Left ventricle myocardium inferior (tissue), 1 donor: ENCODE measurements at regions not wholly inside any gene's neighbourhood (a gene's known extent, or its start where the extent isn't known, plus 50 kb on each side); places are given as distances from the start of the nearest gene placed in this dataset.

ENCODE experiments used
- DNase-seq: peaks from one replicate; pipeline ENCODE4 v3.0.0-alpha.2; 2020
- H3K27ac ChIP-seq: fragments of 200-600 bp; replicated peaks from 2 replicates; pipeline ENCODE4 v1.8.0; 2021
- H3K27me3 ChIP-seq: fragments of 200-600 bp; 2 replicates; pipeline ENCODE4 v1.8.0; 2021; ENCODE audit warnings: low read depth
- H3K36me3 ChIP-seq: fragments of 200-600 bp; 2 replicates; pipeline ENCODE4 v1.8.0; 2021
- H3K4me1 ChIP-seq: fragments of 200-600 bp; 2 replicates; pipeline ENCODE4 v1.8.0; 2021
- H3K4me3 ChIP-seq: fragments of 200-600 bp; 2 replicates; pipeline ENCODE4 v1.8.0; 2021; ENCODE audit warnings: mild to moderate bottlenecking, moderate library complexity
- H3K9me3 ChIP-seq: fragments of 200-600 bp; replicated peaks from 2 replicates; pipeline ENCODE4 v1.8.0; 2021
- intact Hi-C: fragments of 100-400 bp; cut with micrococcal nuclease; formaldehyde crosslinking; loops from one replicate; pipeline ENCODE4 v1.11.0; 2022
- TF ChIP-seq, protein P1 (sequence below): fragments of 200-600 bp; IDR thresholded peaks from 2 replicates; pipeline ENCODE4 v1.8.0; 2021; ENCODE audit warnings: antibody characterized with exemption, mild to moderate bottlenecking, borderline replicate concordance
- donor health status: DM: no; HTN: yes; CAD: no; lungs with severe emphysema.

DNA sequence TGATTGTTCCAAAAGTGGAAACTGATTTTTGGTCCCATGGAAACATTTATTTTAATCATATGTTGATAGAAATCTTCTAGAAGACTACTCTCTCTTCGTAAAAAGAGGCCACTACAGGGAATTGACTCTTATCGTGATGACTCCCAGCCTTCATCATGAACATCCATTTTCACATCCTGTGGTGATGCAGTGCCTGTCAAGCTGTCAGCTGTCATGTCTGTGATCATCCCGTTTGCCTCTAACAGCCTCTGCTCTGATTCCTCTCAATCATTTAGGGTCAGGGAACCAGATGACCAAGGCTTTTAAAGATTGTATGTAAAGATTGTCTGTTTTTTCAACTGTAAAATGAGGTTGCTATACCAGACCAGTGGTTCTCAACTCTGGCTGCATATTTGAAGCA is 419.0 kb upstream of the MGAT4C start:
- Histone ChIP-seq H3K36me3 (no peaks in the 10 kb centered on the region), H3K4me3 (no peak overlapping the region), H3K9me3 (peaks cover 3% of the 10 kb centered on the region), H3K27me3 (no peaks in the 10 kb centered on the region), H3K27ac (no peak overlapping the region), H3K4me1 (no peaks in the 10 kb centered on the region)
- intact Hi-C loops, result no loop called here
- TF ChIP-seq, protein P1, sequence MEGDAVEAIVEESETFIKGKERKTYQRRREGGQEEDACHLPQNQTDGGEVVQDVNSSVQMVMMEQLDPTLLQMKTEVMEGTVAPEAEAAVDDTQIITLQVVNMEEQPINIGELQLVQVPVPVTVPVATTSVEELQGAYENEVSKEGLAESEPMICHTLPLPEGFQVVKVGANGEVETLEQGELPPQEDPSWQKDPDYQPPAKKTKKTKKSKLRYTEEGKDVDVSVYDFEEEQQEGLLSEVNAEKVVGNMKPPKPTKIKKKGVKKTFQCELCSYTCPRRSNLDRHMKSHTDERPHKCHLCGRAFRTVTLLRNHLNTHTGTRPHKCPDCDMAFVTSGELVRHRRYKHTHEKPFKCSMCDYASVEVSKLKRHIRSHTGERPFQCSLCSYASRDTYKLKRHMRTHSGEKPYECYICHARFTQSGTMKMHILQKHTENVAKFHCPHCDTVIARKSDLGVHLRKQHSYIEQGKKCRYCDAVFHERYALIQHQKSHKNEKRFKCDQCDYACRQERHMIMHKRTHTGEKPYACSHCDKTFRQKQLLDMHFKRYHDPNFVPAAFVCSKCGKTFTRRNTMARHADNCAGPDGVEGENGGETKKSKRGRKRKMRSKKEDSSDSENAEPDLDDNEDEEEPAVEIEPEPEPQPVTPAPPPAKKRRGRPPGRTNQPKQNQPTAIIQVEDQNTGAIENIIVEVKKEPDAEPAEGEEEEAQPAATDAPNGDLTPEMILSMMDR, result no peak
- no peak for DNase-seq

DNA sequence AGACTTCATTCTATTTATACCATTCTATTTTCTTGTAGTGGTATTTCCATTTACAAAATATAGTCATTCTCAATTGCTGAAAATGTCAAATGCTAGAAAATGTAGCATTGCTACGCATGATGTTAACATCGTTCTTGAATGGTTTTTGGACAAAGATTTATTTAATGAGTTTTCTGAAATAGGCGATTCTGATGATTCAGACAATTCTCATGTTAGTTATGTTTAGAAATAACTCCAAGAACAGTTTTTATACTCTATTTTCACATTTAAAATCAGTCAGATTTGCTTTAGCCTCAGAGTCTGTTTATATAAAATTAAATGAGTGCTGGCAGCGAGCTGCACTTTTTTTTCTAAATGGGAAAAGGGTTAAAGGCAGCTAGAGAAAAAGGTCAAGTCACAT is 414.8 kb upstream of the MGAT4C start:
- TF ChIP-seq, protein P1, result no peak
- intact Hi-C loops, result no loop called here

DNA sequence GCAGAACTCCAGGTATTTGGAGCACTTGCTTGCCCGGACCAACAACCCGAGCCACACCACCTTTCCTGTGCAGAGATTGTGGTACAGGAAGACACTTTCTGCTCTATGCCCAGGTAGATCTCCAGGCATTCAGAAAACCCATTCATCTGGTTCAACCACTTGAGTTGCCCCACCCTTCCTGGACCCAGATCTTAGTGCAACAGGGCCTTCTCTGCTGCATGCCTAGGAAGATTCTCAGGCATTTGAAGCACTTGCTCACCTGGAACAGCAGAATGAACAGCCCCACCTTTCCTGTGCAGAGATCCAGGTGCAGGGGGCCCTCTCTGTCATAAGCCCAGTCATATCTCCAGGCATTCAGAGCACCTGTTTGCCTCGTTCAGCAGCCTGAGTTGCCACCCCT is 412.8 kb upstream of the MGAT4C start:
- Histone ChIP-seq H3K36me3 (no peaks in the 10 kb centered on the region), H3K4me3 (no peak overlapping the region), H3K27ac (no peak overlapping the region), H3K4me1 (no peaks in the 10 kb centered on the region), H3K9me3 (peaks cover 3% of the 10 kb centered on the region), H3K27me3 (no peaks in the 10 kb centered on the region)
- no peak for DNase-seq
- intact Hi-C loops, result no loop called here
- TF ChIP-seq, protein P1, result no peak

More for the DNA sequence above, 414.8 kb upstream of the MGAT4C start:
- Histone ChIP-seq H3K9me3 (peaks cover 3% of the 10 kb centered on the region), H3K4me1 (no peaks in the 10 kb centered on the region), H3K27me3 (no peaks in the 10 kb centered on the region), H3K27ac (no peak overlapping the region), H3K36me3 (no peaks in the 10 kb centered on the region), H3K4me3 (no peak overlapping the region)
- no peak for DNase-seq

DNA sequence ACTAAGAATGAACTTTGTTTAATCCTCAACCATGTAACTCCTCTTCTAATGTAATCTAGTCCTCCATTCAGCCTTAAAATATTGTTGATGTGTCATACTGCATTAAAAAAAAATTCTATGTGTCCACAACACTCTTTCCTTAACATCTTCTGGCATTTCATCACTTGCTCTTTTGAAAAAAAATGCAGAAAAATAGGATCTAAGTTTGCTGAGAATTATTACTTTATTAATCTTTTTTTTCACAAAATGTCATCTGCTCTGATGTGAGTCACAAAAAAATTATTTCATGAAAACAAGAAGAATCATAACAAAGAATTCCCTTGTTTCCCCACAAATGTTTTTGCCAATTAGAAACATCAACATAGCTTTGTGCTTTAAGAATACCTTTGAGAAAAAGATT is 410.1 kb upstream of the MGAT4C start:
- no peaks in the 10 kb centered on the region for H3K36me3 ChIP-seq
- no peak for DNase-seq
- no peaks in the 10 kb centered on the region for H3K27me3 ChIP-seq
- TF ChIP-seq, protein P1, result no peak
- intact Hi-C loops, result no loop called here
- H3K4me1 ChIP-seq, result no peaks in the 10 kb centered on the region
- H3K9me3 ChIP-seq, result peaks cover 3% of the 10 kb centered on the region
- no peak overlapping the region for H3K4me3 ChIP-seq
- no peak overlapping the region for H3K27ac ChIP-seq

DNA sequence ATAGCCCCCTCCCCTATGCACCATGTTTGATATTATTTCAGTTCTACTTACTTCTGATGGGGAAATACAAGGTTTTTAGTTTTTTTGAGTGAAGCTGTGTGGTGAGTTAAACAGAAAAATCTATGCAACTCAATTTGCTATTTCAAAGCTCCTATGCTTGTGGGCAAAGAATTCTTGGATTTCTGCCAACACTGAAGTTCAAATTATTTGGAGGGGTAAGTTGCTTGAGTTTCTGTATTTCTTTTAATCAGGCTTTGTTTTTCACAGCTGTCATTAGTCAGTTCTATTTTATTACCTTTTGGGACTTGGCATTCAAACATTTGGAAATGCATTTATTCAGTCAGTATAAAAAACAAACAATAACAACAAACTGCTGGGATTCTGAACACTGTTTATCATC is 407.5 kb upstream of the MGAT4C start:
- Histone ChIP-seq H3K9me3 (no peaks in the 10 kb centered on the region), H3K4me3 (no peak overlapping the region), H3K27ac (no peak overlapping the region), H3K36me3 (no peaks in the 10 kb centered on the region), H3K4me1 (no peaks in the 10 kb centered on the region), H3K27me3 (no peaks in the 10 kb centered on the region)
- intact Hi-C loops, result no loop called here
- DNase-seq, result no peak
- TF ChIP-seq, protein P1, result no peak

DNA sequence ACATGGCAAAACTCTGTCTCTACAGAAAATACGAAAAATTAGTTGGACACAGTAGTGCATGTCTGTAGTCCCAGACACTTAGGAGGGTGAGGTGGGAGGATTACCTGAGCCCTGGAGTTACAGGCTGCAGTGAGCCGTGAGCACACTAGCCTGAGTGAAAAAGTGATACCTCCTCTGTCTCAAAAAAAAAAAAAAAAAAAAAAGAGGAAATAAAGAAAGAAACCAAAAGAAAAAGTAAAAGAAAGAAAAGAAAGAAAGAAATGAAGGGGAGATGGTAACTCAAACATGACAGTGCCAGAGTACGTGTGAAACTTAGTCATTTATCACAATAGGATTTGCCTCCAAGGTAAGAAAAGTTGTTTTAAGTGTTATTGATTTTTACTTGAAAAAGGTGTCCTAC is 407.0 kb upstream of the MGAT4C start:
- DNase-seq, result no peak
- Histone ChIP-seq H3K4me1 (no peaks in the 10 kb centered on the region), H3K27ac (no peak overlapping the region), H3K27me3 (no peaks in the 10 kb centered on the region), H3K9me3 (no peaks in the 10 kb centered on the region), H3K36me3 (no peaks in the 10 kb centered on the region), H3K4me3 (no peak overlapping the region)
- TF ChIP-seq, protein P1, result no peak
- intact Hi-C loops, result no loop called here
